Neural progenitor cell (in vitro differentiated cells): ENCODE measurements at regions not wholly inside any gene's neighbourhood (a gene's known extent, or its start where the extent isn't known, plus 50 kb on each side); places are given as distances from the start of the nearest gene placed in this dataset.
A peak's percentile ranks its signal among the peaks of the same experiment; 100 is the strongest.

Experiments
- DNase-seq: peaks from one replicate; pipeline ENCODE4 v3.0.0-alpha.2; 2016; ENCODE audit warnings: low spot score
- H2AFZ ChIP-seq: fragments of 200-600 bp; sonication (generic); replicated peaks from 2 replicates; pipeline ENCODE4 v1.6.1; 2016; ENCODE audit warnings: antibody characterized with exemption
- H3F3A ChIP-seq: fragments of 200-600 bp; sonication (generic); 2 replicates; pipeline ENCODE4 v1.6.1; 2016; ENCODE audit warnings: antibody characterized with exemption, low read depth
- H3K27ac ChIP-seq: fragments of 200-600 bp; sonication (generic); 2 replicates; pipeline ENCODE4 v1.5.1; 2016; ENCODE audit warnings: mild to moderate bottlenecking
- H3K27me3 ChIP-seq: fragments of 200-600 bp; sonication (generic); 2 replicates; pipeline ENCODE4 v1.6.1; 2016; ENCODE audit warnings: mild to moderate bottlenecking, moderate library complexity
- H3K36me3 ChIP-seq: fragments of 200-600 bp; sonication (generic); 2 replicates; pipeline ENCODE4 v1.5.1; 2016
- H3K4me1 ChIP-seq: fragments of 200-600 bp; sonication (generic); 2 replicates; pipeline ENCODE4 v1.6.1; 2016; ENCODE audit warnings: mixed run types
- H3K4me2 ChIP-seq: fragments of 200-600 bp; sonication (generic); 2 replicates; pipeline ENCODE4 v1.6.1; 2016
- H3K4me3 ChIP-seq: fragments of 200-600 bp; sonication (generic); 2 replicates; pipeline ENCODE4 v1.5.1; 2016
- H3K79me2 ChIP-seq: fragments of 200-600 bp; sonication (generic); 2 replicates; pipeline ENCODE4 v1.6.1; 2016; ENCODE audit warnings: low read depth
- H3K9ac ChIP-seq: fragments of 200-600 bp; sonication (generic); 2 replicates; pipeline ENCODE4 v1.6.1; 2016
- H3K9me3 ChIP-seq: fragments of 200-600 bp; sonication (generic); 2 replicates; pipeline ENCODE4 v1.5.1; 2016; ENCODE audit warnings: low read depth
- H4K20me1 ChIP-seq: fragments of 200-600 bp; sonication (generic); 2 replicates; pipeline ENCODE4 v1.6.1; 2016; ENCODE audit warnings: low read depth
- H3K27ac Mint-ChIP-seq: 3 replicates; pipeline ENCODE4 v1.8.0; 2021; ENCODE audit warnings: mixed read lengths
- H3K27me3 Mint-ChIP-seq: 2 replicates; pipeline ENCODE4 v1.8.0; 2022; ENCODE audit warnings: low read depth, mild to moderate bottlenecking, inconsistent platforms, moderate library complexity, mixed read lengths; ENCODE audit not compliant: insufficient read depth
- H3K36me3 Mint-ChIP-seq: 3 replicates; pipeline ENCODE4 v1.8.0; 2021; ENCODE audit warnings: mixed read lengths
- H3K4me1 Mint-ChIP-seq: 3 replicates; pipeline ENCODE4 v1.8.0; 2021; ENCODE audit warnings: mixed read lengths
- H3K4me3 Mint-ChIP-seq: 3 replicates; pipeline ENCODE4 v1.8.0; 2021; ENCODE audit warnings: mild to moderate bottlenecking, moderate library complexity, mixed read lengths
- H3K9me3 Mint-ChIP-seq: 3 replicates; pipeline ENCODE4 v1.8.0; 2020; ENCODE audit warnings: mixed read lengths
- EZH2 ChIP-seq: fragments of 200-600 bp; sonication (generic); IDR thresholded peaks from 2 replicates; pipeline ENCODE4 v1.6.1; 2017; ENCODE audit warnings: antibody characterized with exemption, mild to moderate bottlenecking, moderate library complexity
- EZH2phosphoT487 ChIP-seq: fragments of 200-600 bp; sonication (generic); IDR thresholded peaks from 2 replicates; pipeline ENCODE4 v1.6.1; 2017; ENCODE audit warnings: antibody characterized with exemption
- TF ChIP-seq, protein P1 (sequence below): fragments of 200-600 bp; sonication (generic); IDR thresholded peaks from 2 replicates; pipeline ENCODE4 v1.5.1; 2017; ENCODE audit warnings: antibody characterized with exemption, mild to moderate bottlenecking

DNA sequence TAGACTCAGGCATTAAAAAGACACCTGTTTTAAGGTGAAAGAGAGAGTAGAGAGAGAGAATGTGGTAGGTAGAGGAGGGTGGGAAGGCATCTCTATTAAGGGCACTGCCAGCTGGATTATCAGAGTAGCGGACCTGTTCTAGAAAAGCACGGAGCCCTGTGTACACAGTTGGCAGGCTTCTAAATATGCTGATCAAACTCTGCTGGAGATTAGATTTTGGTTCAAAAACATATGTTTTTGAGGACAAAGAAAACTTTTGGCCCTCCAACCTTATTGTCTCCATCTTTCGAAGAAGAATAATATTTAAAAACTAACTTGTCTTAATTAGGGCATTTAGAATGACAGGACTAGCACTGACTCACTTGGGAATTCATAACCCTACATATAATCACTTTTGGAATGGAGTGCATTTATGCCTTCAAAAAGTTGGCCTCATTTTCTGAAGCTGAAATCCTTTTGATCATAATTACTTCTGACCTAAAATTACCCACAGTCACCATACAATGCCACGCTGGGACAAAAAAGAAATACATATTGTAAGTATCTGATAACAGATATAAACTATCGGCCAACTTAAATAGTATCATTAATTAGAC lies 254.6 kb downstream of the MEIS1 start:
- TF ChIP-seq, protein P1, sequence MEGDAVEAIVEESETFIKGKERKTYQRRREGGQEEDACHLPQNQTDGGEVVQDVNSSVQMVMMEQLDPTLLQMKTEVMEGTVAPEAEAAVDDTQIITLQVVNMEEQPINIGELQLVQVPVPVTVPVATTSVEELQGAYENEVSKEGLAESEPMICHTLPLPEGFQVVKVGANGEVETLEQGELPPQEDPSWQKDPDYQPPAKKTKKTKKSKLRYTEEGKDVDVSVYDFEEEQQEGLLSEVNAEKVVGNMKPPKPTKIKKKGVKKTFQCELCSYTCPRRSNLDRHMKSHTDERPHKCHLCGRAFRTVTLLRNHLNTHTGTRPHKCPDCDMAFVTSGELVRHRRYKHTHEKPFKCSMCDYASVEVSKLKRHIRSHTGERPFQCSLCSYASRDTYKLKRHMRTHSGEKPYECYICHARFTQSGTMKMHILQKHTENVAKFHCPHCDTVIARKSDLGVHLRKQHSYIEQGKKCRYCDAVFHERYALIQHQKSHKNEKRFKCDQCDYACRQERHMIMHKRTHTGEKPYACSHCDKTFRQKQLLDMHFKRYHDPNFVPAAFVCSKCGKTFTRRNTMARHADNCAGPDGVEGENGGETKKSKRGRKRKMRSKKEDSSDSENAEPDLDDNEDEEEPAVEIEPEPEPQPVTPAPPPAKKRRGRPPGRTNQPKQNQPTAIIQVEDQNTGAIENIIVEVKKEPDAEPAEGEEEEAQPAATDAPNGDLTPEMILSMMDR = no peak
- no peak for TF ChIP-seq EZH2
- TF ChIP-seq EZH2phosphoT487 = no peak
- no peak overlapping the region for H3K27ac ChIP-seq

DNA sequence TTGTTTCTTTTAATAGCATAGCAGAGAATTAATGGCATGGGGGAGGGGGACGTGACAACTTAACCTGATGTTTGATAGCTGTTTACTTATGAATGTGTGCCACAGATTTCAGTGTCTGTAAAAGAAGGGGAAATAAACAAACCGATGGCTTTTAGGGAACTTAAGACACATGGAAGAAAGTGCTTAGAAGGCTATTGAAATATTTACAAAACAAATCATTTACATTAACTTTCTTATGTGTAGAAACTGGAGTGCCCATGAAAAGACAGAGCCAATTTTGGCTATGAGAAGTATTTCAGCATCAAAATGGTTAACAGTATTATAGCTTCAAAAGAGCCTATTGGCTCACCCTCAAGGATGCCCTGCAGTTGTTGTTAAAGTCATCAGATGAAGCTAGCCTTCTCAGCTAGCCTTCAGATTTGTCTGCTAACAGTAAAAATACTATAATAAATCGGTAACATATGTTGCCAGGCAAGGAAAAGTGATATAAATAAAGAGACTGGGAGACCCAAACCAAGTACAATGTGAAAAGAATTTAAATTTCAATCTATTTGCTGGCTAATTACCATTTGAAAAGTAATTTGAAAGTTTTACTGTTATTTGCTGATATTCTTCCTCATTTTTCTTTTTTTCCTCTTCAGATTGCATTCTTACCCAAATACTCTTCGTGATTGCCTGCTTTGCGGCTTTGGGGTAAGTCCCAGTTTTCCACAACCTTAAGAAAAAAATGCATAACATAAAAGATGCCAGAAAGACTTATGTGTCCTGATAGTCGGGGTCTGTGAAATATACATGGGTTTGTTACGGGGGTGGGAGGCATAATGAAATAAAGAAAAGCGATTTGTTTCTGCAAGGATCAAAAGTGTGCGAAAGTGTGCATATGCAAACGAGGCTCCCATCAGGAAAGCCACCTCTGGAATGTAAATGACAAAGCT lies 256.4 kb downstream of the MEIS1 start:
- peaks cover 43% of the 10 kb centered on the region for H3K4me1 Mint-ChIP-seq
- peaks cover 13% of the 10 kb centered on the region for H3K4me1 ChIP-seq
- peak overlapping the region; percentile 8 for H3K4me2 ChIP-seq

More for the DNA sequence above, 254.6 kb downstream of the MEIS1 start:
- H3K79me2 ChIP-seq = no peaks in the 10 kb centered on the region
- peaks cover 13% of the 10 kb centered on the region for H3K4me1 ChIP-seq
- Mint-ChIP-seq H3K4me3 (no peak overlapping the region), H3K4me1 (peaks cover 31% of the 10 kb centered on the region), H3K27me3 (peaks cover 7% of the 10 kb centered on the region), H3K36me3 (no peaks in the 10 kb centered on the region), H3K9me3 (no peaks in the 10 kb centered on the region), H3K27ac (no peak overlapping the region)
- no peak for DNase-seq
- H3F3A ChIP-seq = no peaks in the 10 kb centered on the region
- H2AFZ ChIP-seq = no peak overlapping the region
- no peak overlapping the region for H3K4me2 ChIP-seq
- H3K4me3 ChIP-seq = no peak overlapping the region
- H3K9me3 ChIP-seq = no peaks in the 10 kb centered on the region
- H3K27me3 ChIP-seq = no peaks in the 10 kb centered on the region
- no peaks in the 10 kb centered on the region for H3K36me3 ChIP-seq
- H3K9ac ChIP-seq = no peak overlapping the region
- H4K20me1 ChIP-seq = no peaks in the 10 kb centered on the region

DNA sequence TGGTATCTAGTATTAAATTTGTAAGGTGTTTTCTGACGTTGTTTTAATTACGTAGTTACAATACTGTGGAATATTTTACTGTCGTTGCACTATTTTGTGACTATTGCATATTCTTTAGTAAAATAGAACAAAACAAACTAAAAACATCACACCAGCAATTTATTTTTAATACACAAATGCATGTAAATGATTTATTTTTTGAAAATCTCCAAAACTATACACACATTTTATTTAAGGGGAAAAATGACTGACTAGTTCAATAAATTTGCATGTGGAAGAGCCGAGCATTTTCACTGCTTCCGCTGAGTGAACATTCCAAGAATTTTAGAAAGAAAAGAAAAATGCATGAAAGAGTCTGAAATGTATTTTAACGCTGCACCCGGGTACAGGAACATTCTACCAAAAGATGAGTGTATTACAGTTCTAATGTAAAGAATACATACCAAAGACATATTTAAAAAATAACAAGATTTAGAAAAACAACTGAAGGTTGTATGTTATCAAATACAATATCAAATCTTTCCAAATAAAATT lies 257.7 kb downstream of the MEIS1 start:
- Histone ChIP-seq H3K27ac (no peak overlapping the region), H3K4me1 (peaks cover 13% of the 10 kb centered on the region), H3F3A (no peaks in the 10 kb centered on the region), H3K9ac (no peak overlapping the region), H3K4me2 (no peak overlapping the region), H3K9me3 (no peaks in the 10 kb centered on the region), H2AFZ (no peak overlapping the region), H3K36me3 (no peaks in the 10 kb centered on the region), H4K20me1 (no peaks in the 10 kb centered on the region), H3K27me3 (no peaks in the 10 kb centered on the region), H3K79me2 (no peaks in the 10 kb centered on the region), H3K4me3 (no peak overlapping the region)
- TF ChIP-seq EZH2 (no peak), EZH2phosphoT487 (no peak)
- TF ChIP-seq, protein P1 = no peak
- H3K9me3 Mint-ChIP-seq = no peaks in the 10 kb centered on the region
- peaks cover 6% of the 10 kb centered on the region for H3K27me3 Mint-ChIP-seq
- no peaks in the 10 kb centered on the region for H3K36me3 Mint-ChIP-seq
- peaks cover 47% of the 10 kb centered on the region for H3K4me1 Mint-ChIP-seq
- no peak overlapping the region for H3K27ac Mint-ChIP-seq
- no peak overlapping the region for H3K4me3 Mint-ChIP-seq
- DNase-seq = no peak

More for the DNA sequence above, 256.4 kb downstream of the MEIS1 start:
- Mint-ChIP-seq H3K27ac (peak overlapping the region; percentile 27), H3K27me3 (peaks cover 6% of the 10 kb centered on the region), H3K9me3 (no peaks in the 10 kb centered on the region), H3K4me3 (no peak overlapping the region), H3K36me3 (no peaks in the 10 kb centered on the region)
- Histone ChIP-seq H3K27ac (no peak overlapping the region), H3K27me3 (no peaks in the 10 kb centered on the region), H3F3A (no peaks in the 10 kb centered on the region), H3K9me3 (no peaks in the 10 kb centered on the region), H3K79me2 (no peaks in the 10 kb centered on the region), H2AFZ (peak overlapping the region; percentile 3), H3K9ac (no peak overlapping the region), H3K4me3 (no peak overlapping the region), H3K36me3 (no peaks in the 10 kb centered on the region), H4K20me1 (no peaks in the 10 kb centered on the region)
- TF ChIP-seq EZH2phosphoT487 (no peak), EZH2 (no peak)
- TF ChIP-seq, protein P1 = no peak
- DNase-seq = no peak
